ENCODE measurements at regions not wholly inside any gene's neighbourhood (a gene's known extent, or its start where the extent isn't known, plus 50 kb on each side); places are given as distances from the start of the nearest gene placed in this dataset.

GRCh38 chrX:20455001-20455400 lies 188.3 kb upstream of the RPS6KA3 start:
- TF ChIP-seq POLR2A (IDR thresholded peaks at IDR 0.05) (no peak), CTCF (IDR thresholded peaks at IDR 0.05) (no peak)
